HG03571 (cell line): ENCODE measurements at regions not wholly inside any gene's neighbourhood (a gene's known extent, or its start where the extent isn't known, plus 50 kb on each side); places are given as distances from the start of the nearest gene placed in this dataset.

Experiments used
- ATAC-seq: cut with Tn5 transposase; IDR thresholded peaks from one replicate; pipeline ENCODE4 v1.9.1; 2021; ENCODE audit not compliant: unreplicated experiment

DNA sequence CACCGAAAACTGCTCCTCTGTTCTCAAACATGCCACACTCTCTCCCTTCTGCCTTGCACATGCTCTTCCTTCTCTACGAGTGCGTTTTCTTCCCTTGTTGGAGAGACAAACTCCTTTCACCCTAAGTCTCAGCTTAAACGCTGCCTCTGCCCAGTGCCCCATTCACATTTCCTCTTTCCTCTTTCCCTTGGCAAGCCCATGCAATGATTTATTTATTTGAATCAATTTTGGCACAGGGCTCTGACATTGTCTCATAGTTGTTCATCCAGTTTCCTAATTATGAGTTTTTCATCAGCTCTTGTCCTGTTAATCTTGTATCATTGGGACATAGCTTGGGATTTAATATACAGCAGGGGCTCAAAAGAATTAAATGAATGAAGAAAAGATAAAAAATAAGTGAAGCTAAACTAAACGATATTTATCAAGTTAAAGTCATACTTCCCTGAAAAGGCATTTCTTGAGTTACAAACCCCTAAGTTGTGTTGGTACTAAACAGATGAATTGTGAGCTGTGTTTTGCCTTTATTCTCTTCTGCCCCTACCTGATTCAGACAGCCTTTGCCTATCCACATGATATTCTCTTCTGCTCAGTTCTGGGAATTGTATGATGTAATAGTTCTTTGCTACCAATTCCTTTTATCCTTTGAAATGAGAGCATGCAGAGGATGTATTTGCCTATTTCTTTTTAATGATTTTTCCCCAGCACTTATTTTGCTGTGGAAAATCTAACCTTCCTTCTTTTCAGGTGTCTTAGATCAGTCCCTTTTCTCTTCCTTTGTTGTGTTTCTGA, 704.4 kb downstream of the UTRN start:
- ATAC-seq = no peak

DNA sequence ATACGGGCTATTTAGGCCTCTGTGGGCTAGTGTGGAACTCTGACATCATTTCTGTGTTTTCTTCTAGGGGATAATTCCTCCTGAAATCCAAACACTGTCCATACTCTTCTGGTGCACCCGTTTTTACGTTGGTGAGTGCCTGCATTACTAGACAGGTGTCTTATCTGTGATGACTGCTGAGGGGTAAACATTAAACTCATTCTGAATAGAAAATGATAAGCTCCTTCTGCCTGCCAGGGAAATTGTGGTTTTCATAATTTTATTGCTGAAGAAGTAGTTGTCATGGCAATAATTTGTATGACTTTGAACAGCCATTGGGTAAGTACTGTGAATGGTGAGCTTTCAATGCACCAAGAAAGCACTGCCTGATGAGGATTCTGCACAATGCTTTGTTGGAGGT, 705.6 kb downstream of the UTRN start:
- no peak for ATAC-seq

DNA sequence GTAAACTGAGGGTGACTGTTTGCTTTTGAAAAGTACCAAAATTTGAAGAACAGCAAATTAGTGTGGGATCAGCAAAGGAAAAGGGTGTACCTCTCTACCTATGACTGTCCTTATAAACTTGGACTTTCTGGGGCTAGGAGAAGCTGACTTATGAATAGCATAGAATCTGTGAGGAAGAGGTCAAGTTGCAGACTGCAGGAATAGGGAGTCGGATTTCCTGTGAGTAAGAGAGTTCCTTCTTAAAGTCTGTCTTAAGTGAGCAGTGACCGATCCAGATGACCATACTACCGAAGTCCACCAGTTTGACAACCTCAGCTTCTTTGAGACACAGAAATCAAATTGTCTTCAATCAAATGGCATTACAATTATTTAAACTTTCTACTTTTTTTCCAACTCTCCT, 708.7 kb downstream of the UTRN start:
- ATAC-seq = no peak

- ATAC-seq = no peak
Measured at GRCh38 chr6:144997996-144998395, 712.9 kb downstream of the UTRN start.

DNA sequence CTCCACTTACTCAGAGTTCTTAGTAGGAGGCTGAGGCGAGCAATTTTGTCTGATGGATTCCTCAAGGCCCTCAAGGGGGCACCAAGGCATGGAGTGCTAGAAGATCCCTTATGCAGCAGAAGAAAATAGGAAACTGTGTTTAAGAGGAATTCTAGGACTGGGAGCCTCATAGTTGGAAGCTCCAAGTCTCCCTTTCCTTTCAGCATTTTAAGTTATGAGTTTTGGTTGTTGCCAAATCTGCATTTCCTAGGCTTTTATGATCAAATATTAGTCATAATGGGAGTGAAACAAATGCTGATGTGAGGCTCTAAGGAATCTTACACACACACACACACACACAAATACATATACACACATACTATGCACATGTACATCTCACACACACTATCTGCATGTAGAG, 714.0 kb downstream of the UTRN start:
- no peak for ATAC-seq

GRCh38 chr6:145003145-145003544, 718.0 kb downstream of the UTRN start:
- ATAC-seq = no peak

- no peak for ATAC-seq
Measured at GRCh38 chr6:145006914-145007313, 721.8 kb downstream of the UTRN start.

DNA sequence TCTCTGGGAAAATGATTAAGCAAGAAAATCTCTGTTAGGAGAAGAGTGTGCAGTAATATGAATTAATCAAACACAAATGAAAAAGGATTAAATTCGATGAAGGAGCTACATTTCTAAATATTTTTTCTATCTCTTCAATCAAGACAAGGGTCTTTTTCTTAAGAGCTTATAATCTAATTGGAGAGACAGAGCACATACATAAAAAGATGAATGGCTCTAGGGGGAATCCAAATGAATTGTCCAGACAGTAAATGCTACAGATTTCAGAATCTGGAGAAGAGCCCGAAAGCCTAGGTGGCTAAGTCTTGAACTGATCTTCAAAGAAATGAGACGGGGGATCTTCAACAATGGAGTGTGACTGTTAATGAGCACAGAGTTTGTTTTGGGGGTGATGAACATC, 723.6 kb downstream of the UTRN start:
- no peak for ATAC-seq

DNA sequence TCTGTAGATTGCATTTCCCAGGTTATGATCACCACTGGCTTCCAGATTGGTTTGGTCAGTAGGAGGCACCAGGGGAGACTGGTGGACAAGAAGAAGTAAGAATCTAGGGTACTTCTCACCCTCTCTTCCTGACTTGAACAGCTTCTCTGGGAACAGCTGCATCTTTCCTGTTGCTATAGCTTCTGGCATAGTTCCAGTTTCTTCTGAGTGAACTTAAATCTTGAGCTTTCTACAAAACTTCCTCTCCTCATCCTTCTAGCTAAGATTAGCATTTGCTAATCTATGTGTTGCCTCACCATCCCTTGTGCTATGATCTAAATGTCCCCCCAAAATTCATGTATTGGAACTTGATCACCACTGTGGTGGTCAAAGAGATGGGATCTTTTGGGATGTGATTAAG, 724.6 kb downstream of the UTRN start:
- ATAC-seq = no peak

- ATAC-seq = no peak
Measured at GRCh38 chr6:145012039-145012662, 723.2 kb downstream of the EPM2A start.

- ATAC-seq = peak; percentile 94
Measured at GRCh38 chr6:145015739-145016558, 719.4 kb downstream of the EPM2A start.

DNA sequence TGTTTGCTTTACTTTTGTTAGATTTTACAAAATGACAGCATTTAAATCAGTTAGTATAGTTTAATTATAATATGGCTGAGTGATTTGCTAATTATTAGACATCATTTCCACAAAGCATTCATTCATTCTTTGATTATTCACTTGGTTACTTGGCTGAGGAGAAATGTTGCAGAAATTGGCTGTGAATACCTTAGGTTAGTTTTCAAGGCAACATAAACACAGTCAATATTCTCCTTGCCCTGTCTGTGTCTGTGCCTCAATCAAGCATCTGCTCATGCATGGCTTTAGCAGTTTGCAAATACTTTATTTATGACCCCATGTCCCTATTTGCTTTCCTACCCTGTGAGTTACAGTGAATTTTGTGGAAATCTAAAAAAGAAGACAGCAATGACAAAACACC, 718.3 kb downstream of the EPM2A start:
- no peak for ATAC-seq

GRCh38 chr6:145017516-145017915, 717.8 kb downstream of the EPM2A start:
- ATAC-seq = no peak

GRCh38 chr6:145018027-145018426, 717.3 kb downstream of the EPM2A start:
- ATAC-seq = no peak

DNA sequence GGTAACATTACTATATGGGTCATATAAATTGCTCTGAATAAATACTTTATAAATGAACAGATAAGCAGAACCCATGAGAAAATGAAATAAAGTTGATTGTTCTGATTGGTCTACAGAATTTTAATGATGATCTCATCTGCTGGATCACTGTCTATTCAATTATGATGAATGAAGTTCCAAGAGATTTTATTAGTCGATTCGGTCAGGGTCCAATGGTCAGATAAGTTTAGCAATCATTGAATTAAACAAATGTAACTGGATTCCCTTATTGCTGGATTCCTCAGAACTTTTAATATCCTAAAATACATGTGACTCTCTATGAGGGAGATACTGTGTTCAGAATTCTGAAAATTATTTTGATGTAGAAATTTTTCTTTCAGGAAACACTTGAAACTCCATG, 715.2 kb downstream of the EPM2A start:
- ATAC-seq = no peak

DNA sequence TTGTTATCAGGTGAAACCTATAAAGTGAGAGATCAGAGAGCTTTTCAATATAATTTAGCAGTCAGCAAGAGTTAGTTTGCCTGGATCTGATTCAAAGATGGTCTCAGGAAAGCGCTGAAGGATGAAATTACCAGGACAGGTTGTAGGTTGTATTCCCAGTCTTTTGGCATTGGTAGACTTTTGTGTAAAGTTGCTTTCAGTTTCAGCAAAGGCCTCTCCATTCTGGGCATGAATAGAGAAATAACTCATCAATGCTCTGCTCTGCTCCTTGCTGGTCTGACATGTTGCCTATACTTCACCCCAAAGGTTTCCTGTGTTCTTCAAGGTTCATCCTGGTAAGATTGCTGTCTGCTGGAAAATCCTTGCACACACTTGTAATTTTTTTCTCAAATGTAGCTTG, 714.8 kb downstream of the EPM2A start:
- no peak for ATAC-seq

GRCh38 chr6:145022199-145022796, 713.0 kb downstream of the EPM2A start:
- ATAC-seq = no peak

DNA sequence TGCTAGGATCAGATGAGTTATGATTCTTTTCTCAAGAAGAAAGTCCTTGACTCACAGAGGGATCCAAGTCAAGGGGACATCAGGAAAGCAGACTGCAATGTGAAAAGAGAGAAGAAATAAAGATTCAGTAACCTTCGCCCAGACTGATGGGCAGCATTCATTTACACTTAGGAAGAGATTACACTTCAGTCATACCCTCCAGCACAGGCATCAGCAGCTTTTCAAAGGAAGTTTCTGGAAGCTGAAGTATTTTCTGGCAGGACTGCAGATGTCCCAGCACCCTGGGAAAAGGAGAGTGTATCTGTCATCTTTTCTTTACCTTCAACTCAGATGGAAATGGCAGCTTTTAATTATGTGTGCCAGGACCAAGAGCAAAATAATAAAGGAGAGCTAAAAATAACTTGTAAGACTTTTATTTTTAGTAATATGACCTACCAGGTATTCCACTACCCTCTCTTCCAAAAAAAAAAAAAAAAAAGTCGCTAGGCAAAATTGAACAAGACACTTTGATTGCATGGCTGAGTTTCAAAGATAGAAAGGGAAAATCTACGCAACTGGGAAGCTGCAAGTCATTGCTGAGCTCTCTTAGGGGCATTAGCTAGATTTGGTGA, 712.1 kb downstream of the EPM2A start:
- no peak for ATAC-seq

DNA sequence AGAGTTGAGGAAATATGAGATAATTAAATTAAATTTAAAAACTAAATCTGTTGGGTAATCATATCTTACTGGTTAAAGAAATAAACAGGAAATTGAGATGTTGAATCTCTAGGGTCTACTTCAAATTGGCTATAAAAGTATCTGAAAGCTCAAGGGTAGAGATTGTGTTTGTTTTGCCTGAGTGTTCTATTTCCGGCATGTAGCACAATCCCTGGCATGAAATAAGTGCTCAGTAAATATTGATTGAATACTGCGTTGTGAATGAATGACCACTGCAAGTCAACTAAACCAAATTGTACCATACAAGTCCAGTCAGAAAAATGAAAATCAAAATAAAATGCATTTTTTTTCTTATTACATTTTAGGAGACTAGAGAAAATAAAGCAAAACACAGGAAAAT, 709.8 kb downstream of the EPM2A start:
- ATAC-seq = no peak

GRCh38 chr6:145026267-145026679, 709.0 kb downstream of the EPM2A start:
- ATAC-seq = no peak
